DMS153 (cell line): ENCODE measurements at regions not wholly inside any gene's neighbourhood (a gene's known extent, or its start where the extent isn't known, plus 50 kb on each side); places are given as distances from the start of the nearest gene placed in this dataset.

ENCODE experiments used
- DNase-seq: peaks from one replicate; lab custom pipeline; 2025; lab: John Stamatoyannopoulos, UW

DNA sequence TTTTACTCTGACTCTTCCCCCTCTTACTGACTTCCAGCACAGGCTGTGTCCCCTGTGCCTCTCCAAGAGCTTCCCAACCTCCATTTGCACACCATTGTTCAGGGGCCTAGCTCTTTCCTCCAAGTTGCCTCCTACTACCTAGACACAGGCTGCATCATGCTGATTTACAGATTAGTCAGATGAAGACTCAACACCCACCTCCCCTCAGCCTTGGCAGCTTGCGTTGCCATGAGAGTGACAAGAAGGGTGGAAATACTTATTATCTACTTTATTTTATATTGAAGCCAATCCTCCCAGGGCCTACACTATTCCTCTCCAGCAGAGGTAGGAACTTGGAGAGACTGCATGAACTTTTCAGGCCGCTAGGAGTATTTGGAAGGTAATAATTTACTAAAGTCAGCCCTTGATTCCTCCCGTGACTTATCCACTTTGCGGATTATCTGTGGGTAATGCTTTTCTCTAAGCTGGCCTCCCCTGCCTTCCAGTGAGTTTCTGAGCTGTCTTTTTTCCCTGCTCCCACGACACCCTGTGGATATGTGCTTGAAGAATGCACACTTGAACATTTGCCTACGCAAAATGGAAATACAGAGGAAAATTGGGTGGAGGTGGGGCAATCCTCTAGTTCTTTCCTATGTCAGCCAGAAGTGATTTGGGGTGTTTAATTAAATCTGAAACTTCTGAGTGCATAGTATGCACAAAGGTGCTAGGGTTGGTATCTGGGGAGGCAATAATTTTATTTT is 74.1 kb upstream of the TMEM164 start:
- DNase-seq: no peak

DNA sequence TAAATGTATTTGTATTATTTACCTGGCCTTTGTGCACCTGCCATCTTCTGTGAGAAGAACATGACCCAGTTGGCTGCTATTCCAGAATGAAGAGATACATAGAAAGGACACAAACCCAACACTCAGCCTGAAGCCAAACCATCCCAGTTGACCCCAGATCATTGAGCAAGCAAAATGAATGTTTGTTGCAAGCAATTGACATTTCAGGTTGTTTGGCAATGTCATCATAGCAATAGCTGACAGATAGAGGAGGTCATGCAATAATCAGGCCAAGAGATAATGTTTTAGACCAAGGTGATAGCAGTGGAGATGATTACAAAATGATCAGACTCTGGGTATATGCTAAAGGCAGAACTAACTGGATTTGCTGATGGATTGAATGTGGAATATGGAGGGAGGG is 71.2 kb upstream of the TMEM164 start:
- no peak for DNase-seq

DNA sequence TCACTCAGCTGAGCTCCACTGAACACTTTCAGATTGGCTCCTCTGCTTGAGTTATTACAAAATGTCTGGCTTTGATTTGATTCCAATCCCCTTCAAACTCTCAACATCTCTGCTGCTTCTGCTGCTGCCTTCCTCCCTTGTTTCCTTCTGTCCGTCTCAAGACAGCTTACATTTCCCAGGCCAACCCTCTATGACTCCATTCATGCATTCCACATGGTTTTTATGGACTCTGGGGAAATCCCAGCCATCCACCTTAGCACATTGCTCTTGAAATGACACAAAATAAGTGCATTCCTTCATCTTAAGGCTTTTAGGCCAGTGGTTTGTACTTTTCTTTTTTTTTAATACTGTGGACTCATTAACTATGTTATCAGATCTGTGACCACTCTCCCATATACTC is 68.5 kb upstream of the TMEM164 start:
- DNase-seq: no peak

DNA sequence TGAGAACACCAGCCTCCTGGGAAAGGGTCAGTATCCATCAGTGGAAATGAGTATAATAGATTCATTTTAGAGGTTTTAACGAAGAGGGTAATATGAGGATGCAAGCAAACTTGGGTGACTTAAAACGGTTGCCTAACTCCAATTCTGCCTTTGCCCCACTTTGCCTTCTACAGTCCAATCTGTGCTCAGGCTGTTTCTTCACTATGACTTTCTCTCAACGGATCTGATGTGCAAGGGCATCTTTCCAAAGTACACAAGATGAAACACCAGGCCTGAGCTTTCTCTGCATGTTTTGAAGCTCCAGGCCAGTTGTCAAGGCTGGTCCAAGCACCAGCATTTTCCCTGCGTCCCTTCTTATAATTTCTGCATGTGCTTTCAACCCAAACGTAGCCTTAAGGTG is 68.0 kb upstream of the TMEM164 start:
- DNase-seq: no peak

DNA sequence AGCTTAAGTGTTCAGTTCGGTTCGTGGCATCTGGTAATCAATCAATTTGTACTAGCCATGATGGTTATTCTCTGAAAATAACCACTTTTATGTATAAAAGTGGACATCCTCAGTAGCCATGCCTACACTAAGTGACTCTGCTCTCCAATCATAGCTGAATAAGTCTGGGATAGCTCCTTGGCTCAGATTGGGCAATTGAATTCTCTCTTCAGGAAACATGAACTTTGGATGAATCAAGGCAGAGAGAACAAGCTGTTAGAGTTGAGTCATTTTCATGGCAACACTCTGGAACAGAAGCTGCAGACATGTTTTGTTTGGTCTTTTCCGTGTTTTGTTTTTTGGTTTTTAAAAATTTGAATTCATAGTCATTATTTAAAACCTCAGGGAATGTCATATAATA is 66.8 kb upstream of the TMEM164 start:
- DNase-seq: no peak

DNA sequence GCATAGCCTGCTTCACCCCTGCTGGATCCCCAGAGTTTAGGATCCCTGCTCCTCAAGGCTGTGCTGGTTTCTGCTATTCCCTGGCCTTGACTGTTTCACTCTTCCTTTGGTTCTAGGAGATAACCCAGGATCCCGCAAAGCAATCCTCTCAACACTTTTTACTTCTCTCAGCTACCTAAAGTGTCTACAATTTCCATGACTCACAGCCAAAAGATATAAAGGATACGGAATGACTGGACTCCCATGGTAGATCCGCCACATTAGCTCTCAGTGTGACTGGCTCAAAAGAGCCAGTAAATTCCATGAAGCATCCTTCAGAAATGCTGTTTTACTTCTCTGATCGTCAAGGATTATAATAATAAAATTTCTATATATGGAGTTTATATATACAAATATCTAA is 66.3 kb upstream of the TMEM164 start:
- DNase-seq: no peak

- no peak for DNase-seq
These were observed 63.4 kb upstream of the TMEM164 start for GRCh38 chrX:109939498-109939897.

DNA sequence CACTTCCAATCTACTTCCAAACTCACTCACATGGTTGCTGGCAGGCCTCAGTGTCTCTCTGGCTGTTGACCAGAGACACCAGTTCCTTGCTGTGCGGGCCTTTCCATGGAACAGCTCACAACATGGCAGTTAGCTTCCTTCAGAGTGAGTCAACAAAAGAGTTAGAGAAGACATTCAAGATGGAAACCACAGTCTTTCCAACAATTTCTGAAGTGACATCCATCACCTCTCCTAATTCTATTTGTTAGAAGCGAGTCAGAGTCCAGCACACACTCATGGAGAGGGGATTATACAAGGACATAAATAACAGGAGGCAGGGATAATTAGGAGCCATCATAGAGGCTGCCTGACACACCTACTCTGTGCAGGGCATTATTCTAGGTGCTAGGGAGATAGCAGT is 62.5 kb upstream of the TMEM164 start:
- no peak for DNase-seq

DNA sequence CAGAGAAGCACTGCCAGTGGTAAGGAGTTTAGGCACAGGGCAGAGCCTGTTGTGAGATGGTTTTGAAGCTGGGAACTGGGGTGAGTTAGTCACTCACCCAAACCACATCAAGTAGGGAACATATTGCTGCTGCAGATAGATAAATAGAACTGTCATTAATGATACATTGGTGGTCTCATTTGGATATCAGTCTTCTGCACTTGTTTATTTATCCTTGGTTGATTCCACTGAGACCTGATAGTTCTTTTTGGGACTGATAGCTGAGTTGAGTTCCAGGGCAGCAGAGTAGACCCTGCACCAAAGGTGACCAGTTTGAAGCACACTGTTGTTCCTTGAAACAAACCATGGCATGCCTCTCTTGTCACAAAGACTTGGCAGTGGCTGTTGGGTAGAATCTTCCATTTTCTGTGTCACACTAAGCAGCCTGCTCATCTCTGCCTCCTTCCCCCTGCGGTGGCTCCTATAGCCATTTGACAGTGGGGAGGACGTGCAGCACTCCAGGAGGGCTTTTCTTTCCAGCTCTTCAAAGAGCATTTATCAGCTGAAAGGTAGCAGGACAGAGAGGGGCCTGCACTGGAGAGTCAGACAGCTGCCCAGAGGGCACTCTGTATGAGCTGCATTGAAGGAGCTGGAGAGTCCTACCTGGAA is 59.7 kb upstream of the TMEM164 start:
- DNase-seq: no peak

DNA sequence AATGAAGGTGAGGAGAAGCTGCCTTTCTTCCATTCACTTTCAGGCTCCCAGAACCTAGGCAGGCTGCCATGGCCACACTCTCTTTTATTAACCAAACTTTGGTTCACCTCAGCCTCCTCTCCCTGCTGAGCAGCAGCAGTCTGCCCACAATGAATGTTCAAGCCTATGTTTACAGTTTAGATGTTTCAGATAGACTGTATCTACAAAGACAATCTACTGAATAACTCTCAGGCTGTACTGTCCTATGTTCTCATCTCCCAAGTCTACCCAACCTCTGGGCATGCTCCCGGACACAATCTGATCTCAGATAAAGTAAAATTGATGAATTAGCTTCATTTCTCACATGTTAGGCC is 59.2 kb upstream of the TMEM164 start:
- no peak for DNase-seq

DNA sequence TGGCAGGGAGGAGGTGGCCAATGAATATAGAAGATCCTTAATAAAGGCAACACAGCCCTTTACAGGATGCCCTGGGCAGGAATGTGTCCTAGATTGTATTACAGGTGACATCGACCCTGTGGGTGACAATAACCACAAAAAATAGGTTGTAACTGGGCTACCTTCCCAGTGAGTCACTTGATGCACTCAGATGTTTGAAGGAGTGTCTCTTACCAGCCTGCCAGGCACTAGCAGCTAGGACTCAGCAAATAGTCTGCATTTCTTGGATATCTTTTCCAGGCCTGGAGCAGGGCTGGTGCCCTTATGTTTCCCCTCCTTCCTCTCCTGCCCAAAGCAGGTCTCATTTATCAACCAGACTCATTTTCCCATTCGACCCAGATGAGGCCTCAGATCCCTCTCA is 50.9 kb upstream of the TMEM164 start:
- DNase-seq: no peak

GRCh38 chrX:109952985-109953905 is 49.7 kb upstream of the TMEM164 start:
- DNase-seq: no peak
